NCI-H82 treated with DMSO at 0.1 percent for 48 hours (cell line): ENCODE measurements at regions not wholly inside any gene's neighbourhood (a gene's known extent, or its start where the extent isn't known, plus 50 kb on each side); places are given as distances from the start of the nearest gene placed in this dataset.

ENCODE experiments used
- DNase-seq: peaks from one replicate; lab custom pipeline; 2025; ENCODE audit not compliant: unreplicated experiment; lab: John Stamatoyannopoulos, UW

DNA sequence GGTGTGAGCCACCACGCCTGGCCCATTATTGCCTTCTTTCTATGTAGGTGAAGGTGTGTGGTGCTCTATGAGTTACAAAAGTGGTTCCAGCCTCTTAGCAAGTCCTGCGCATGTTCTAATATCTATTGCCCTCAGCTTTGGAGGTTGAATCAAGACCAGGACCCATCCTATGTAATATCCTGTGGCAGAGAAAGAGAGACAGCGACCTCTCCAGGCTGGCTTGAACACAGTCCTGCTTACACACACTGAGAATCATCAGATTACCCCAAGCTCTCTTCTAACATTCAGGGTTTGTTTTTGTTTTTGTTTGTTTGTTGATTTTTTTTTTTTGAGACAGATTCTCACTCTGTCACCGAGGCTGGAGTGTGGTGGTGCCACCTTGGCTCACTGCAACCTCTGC is 94.7 kb upstream of the OSMR start:
- no peak for DNase-seq

GRCh38 chr5:38752012-38752536 is 93.7 kb upstream of the OSMR start:
- no peak for DNase-seq

GRCh38 chr5:38752622-38753021 is 93.2 kb upstream of the OSMR start:
- DNase-seq = no peak

- DNase-seq = no peak
These were observed 92.7 kb upstream of the OSMR start for GRCh38 chr5:38753141-38753540.

- no peak for DNase-seq
These were observed 92.0 kb upstream of the OSMR start for GRCh38 chr5:38753776-38754175.

- DNase-seq = no peak
These were observed 90.6 kb upstream of the OSMR start for GRCh38 chr5:38755181-38755580.

GRCh38 chr5:38756068-38756467 is 89.7 kb upstream of the OSMR start:
- DNase-seq = no peak

GRCh38 chr5:38757451-38758245 is 88.2 kb upstream of the OSMR start:
- DNase-seq = no peak

- no peak for DNase-seq
These were observed 86.8 kb upstream of the OSMR start for GRCh38 chr5:38758774-38759600.

DNA sequence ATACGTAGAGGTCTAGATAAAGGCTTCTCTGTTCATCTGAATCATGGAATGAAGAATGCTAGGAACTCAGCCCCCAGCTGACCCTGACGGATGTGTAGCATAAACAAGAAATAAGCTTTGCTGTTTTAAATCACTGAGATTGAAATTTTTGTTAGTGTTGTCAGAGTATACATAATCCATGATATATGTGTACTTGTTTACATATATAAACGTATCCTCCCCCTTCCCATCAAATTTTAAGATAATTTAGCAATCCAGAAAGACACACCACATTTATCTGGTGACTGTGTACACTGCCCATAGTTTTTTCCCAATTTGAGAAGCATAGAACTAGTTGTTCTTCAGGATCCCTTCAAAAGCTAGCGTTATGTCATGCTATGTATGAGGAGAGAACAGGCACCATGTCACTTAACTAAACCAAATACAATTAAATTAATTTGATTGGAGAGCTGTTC is 80.8 kb upstream of the OSMR start:
- no peak for DNase-seq

DNA sequence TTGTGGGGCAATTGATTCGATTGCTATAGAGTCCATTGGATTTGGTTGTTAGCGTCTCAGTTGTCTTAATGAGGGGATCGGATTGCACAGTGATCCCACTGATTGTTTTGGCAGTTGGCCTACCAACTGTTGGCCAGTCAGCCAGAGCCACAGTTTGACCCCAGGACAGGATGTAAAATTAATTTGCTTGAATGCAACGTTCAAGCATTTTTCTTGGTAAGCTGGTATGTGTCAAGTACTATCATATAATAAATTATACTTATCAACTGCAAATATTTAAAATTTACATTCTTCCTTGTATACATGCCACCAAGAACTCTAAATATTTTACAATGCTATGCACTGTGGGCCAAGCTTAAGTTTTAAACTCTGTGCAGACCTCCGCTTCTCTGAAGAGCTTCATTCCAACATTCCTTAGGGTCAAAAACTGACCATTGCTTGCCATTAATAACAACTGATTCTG is 80.4 kb upstream of the OSMR start:
- peak; percentile 16 for DNase-seq

DNA sequence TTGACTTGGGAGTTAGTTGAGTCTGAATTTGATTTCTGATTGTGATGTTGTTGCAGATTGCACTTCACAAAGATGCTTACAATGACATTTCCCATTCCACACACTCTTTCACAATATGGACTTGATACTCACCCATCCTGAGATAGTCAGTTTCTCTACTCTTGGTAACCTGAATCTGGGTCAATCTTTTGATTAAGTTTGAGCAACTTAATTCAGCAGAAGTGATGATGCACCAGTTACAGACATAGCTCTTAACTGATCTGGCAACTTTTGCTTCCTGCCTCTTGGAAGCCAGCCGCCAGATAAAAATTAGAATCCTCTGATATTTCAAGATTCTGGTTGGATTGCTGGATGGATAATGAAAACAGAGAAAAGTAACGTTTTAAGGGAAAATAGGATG is 79.7 kb upstream of the OSMR start:
- no peak for DNase-seq

DNA sequence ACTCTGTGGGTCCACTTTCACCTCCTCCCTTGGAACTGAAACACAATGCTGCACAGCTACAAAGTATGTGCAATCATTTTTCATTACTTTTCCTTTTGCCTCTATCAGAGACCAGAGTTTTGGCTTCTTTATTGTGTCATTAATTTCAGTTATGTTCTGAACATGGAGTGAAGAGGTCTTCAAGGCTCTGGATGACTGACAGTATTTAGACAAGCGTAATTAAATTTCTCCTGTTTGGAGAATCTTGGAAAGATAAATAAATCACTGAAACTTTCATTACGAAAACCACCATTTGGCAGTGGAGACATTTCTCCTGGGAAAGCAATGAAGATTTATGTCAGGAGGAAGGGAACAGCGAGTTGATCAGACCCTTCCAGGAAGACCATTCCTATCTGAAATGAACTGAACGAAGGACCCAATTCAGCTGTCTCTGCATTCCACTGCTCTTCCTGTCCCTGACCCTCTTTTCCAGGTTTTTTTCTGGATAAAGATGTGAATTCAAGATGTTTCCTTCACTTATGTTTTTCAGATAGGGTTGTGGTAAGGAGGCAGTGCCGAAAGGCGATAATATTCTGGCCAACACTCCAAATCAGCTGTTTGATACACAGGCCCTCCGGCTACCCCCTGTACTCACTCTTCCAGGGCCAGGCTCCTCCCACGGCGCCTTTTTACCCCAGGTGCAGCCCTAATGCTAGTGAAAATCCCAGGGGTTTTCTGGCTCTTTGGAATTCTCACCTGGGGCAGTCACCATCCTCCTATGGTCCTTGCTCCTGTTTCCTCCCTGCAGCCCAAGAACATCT is 77.2 kb upstream of the OSMR start:
- DNase-seq = no peak

DNA sequence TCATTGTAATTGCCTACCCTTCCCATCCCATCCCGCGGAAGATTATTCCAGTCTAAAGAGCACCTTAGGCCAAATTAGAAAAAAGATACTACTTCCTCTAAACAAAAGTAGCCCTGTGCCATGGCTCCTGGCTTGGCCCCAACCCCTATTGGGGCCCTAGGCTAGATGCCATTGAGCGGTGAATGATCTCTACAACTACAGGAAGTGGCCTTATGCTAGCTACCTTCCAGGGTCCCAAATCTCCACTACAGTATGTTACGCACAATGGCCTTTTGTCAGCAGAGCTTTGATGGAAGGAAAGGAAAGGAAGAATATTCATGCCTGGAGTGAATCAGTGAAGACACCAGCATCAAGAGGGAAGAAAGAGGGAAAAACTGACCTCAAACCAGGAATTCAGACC is 73.3 kb upstream of the OSMR start:
- no peak for DNase-seq

DNA sequence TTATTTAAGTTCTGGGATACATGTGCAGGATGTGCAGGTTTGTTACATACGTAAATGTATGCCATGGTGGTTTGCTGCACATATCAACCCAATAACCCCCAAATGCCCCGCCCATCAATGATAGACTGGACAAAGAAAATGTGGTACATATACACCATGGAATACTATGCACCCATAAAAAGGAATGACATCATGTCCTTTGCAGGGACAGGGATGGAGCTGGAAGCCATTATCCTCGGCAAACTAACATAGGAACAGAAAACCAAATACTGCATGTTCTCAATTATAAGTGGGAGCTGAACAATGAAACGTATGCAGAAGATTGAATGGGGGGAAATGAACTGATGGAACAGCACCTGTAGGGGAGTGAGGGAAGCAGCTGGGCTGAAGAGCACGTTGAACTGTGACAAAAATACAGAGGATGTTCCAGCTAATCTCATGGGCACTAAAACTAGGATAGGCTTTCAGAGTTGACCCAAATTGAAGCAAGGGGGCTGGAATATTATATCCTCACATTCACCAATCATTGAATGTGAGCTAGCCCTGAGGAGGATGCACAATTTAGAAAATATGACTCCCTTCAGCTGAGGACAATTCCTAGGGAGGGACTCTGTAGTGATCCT is 70.5 kb upstream of the OSMR start:
- DNase-seq = no peak

GRCh38 chr5:38776149-38776896 is 69.5 kb upstream of the OSMR start:
- DNase-seq = no peak

GRCh38 chr5:38777111-38777510 is 68.7 kb upstream of the OSMR start:
- no peak for DNase-seq

GRCh38 chr5:38780316-38780715 is 65.5 kb upstream of the OSMR start:
- no peak for DNase-seq

- DNase-seq = no peak
These were observed 64.9 kb upstream of the OSMR start for GRCh38 chr5:38780945-38781344.
